Smooth muscle cell (in vitro differentiated cells): ENCODE measurements at regions not wholly inside any gene's neighbourhood (a gene's known extent, or its start where the extent isn't known, plus 50 kb on each side); places are given as distances from the start of the nearest gene placed in this dataset.

Source experiments
- DNase-seq: peaks from one replicate; lab custom pipeline; 2025; ENCODE audit not compliant: unreplicated experiment; lab: John Stamatoyannopoulos, UW
- H2AFZ ChIP-seq: fragments of 200-600 bp; sonication (generic); 2 replicates; pipeline ENCODE4 v1.6.0; 2016; ENCODE audit warnings: antibody characterized with exemption, low read depth, mild to moderate bottlenecking
- H3F3A ChIP-seq: fragments of 200-600 bp; sonication (generic); 2 replicates; pipeline ENCODE4 v1.6.0; 2017; ENCODE audit warnings: antibody characterized with exemption, low read depth
- H3K27ac ChIP-seq: fragments of 200-600 bp; sonication (generic); 2 replicates; pipeline ENCODE4 v1.5.1; 2016; ENCODE audit warnings: low read depth, mild to moderate bottlenecking
- H3K27me3 ChIP-seq: fragments of 200-600 bp; sonication (generic); 2 replicates; pipeline ENCODE4 v1.6.1; 2016; ENCODE audit warnings: low read depth, mild to moderate bottlenecking
- H3K36me3 ChIP-seq: fragments of 200-600 bp; sonication (generic); 2 replicates; pipeline ENCODE4 v1.5.1; 2016; ENCODE audit warnings: low read depth
- H3K4me1 ChIP-seq: fragments of 200-600 bp; sonication (generic); 2 replicates; pipeline ENCODE4 v1.5.1; 2016; ENCODE audit warnings: low read depth
- H3K4me2 ChIP-seq: fragments of 200-600 bp; sonication (generic); 2 replicates; pipeline ENCODE4 v1.6.0; 2016; ENCODE audit warnings: mild to moderate bottlenecking
- H3K4me3 ChIP-seq: fragments of 200-600 bp; sonication (generic); 2 replicates; pipeline ENCODE4 v1.5.1; 2016; ENCODE audit warnings: mild to moderate bottlenecking
- H3K79me2 ChIP-seq: fragments of 200-600 bp; sonication (generic); 2 replicates; pipeline ENCODE4 v1.6.0; 2016; ENCODE audit warnings: low read depth, mild to moderate bottlenecking
- H3K9ac ChIP-seq: fragments of 200-600 bp; sonication (generic); 2 replicates; pipeline ENCODE4 v1.6.0; 2016; ENCODE audit warnings: low read depth
- H3K9me3 ChIP-seq: fragments of 200-600 bp; sonication (generic); replicated peaks from 2 replicates; pipeline ENCODE4 v1.5.1; 2016; ENCODE audit warnings: low read depth
- H4K20me1 ChIP-seq: fragments of 200-600 bp; sonication (generic); 2 replicates; pipeline ENCODE4 v1.6.0; 2016; ENCODE audit warnings: low read depth
- CTCF ChIP-seq: fragments of 200-600 bp; sonication (generic); IDR thresholded peaks from 2 replicates; pipeline ENCODE4 v1.5.1; 2017; ENCODE audit warnings: borderline replicate concordance, mild to moderate bottlenecking, antibody characterized with exemption; ENCODE audit not compliant: insufficient read depth, poor library complexity, severe bottlenecking
- WGBS: methylation state at CpG from one replicate; pipeline ENCODE4 v1.1.7; 2016; ENCODE audit warnings: low lambda C conversion rate; 5-methylcytosine and 5-hydroxymethylcytosine counted together

DNA sequence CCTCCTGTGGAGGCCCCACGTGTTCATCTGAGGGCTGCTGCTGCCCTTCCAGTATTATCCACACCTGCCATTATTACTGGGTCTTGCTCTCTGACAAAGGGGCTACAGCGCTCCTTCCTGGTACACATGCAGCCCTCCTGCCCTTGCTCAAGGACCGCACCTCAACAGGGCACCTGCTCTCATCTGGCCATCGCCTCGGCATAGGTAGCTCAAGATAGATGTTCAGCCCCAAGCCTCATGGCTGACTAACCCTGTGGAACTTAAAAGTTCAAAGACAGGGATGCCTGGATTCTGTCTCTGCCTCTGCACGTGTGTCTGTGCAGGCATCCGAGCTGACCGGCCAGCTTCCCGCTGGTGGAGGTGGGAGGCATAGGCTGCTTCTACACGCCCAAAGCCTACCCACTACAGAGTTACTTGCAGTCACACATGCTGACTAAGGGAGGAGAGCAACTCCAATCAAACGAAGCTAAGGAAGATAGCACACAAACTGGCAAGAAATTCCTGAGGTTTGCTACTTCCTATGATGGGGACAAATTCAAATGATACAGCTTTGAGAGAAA is 152.5 kb upstream of the ATP10A start:
- WGBS: 70% methylated on average over 11 of the region's 11 CpGs
- Histone ChIP-seq H3K27me3 (no peaks in the 10 kb centered on the region), H3K4me3 (no peak overlapping the region), H3K4me2 (no peak overlapping the region), H3K9ac (no peak overlapping the region), H3K36me3 (no peaks in the 10 kb centered on the region), H3K9me3 (no peaks in the 10 kb centered on the region), H3K4me1 (no peaks in the 10 kb centered on the region), H2AFZ (no peak overlapping the region), H4K20me1 (no peaks in the 10 kb centered on the region), H3K79me2 (no peaks in the 10 kb centered on the region), H3F3A (no peaks in the 10 kb centered on the region), H3K27ac (no peak overlapping the region)
- no peak for DNase-seq
- no peak for TF ChIP-seq CTCF

- Histone ChIP-seq H3K4me1 (no peaks in the 10 kb centered on the region), H3K4me2 (no peak overlapping the region), H3K9ac (no peak overlapping the region), H3K9me3 (no peaks in the 10 kb centered on the region), H3K79me2 (no peaks in the 10 kb centered on the region), H3K27me3 (no peaks in the 10 kb centered on the region), H4K20me1 (no peaks in the 10 kb centered on the region), H3K27ac (no peak overlapping the region), H3K4me3 (no peak overlapping the region), H2AFZ (no peak overlapping the region), H3F3A (no peaks in the 10 kb centered on the region), H3K36me3 (no peaks in the 10 kb centered on the region)
- 66% methylated on average over 5 of the region's 5 CpGs for WGBS
- DNase-seq: no peak
- no peak for TF ChIP-seq CTCF
Measured at GRCh38 chr15:26013981-26014380, 150.9 kb upstream of the ATP10A start.

GRCh38 chr15:26011916-26012315 is 148.8 kb upstream of the ATP10A start:
- Histone ChIP-seq H3K27ac (no peak overlapping the region), H4K20me1 (no peaks in the 10 kb centered on the region), H3K9me3 (no peaks in the 10 kb centered on the region), H3K4me3 (no peak overlapping the region), H3F3A (no peaks in the 10 kb centered on the region), H3K4me2 (no peak overlapping the region), H3K27me3 (no peaks in the 10 kb centered on the region), H3K4me1 (no peaks in the 10 kb centered on the region), H3K36me3 (no peaks in the 10 kb centered on the region), H3K9ac (no peak overlapping the region), H3K79me2 (no peaks in the 10 kb centered on the region), H2AFZ (no peak overlapping the region)
- DNase-seq: no peak
- no peak for TF ChIP-seq CTCF
- 65% methylated on average over 3 of the region's 3 CpGs for WGBS

- no peaks in the 10 kb centered on the region for H3K4me1 ChIP-seq
- H3K27ac ChIP-seq: no peak overlapping the region
- H3K79me2 ChIP-seq: no peaks in the 10 kb centered on the region
- no peaks in the 10 kb centered on the region for H3K9me3 ChIP-seq
- no peaks in the 10 kb centered on the region for H4K20me1 ChIP-seq
- no peak for TF ChIP-seq CTCF
- no peaks in the 10 kb centered on the region for H3F3A ChIP-seq
- H2AFZ ChIP-seq: no peak overlapping the region
- no peak overlapping the region for H3K9ac ChIP-seq
- no peak overlapping the region for H3K4me2 ChIP-seq
- DNase-seq: no peak
- no peak overlapping the region for H3K4me3 ChIP-seq
- no peaks in the 10 kb centered on the region for H3K27me3 ChIP-seq
- no peaks in the 10 kb centered on the region for H3K36me3 ChIP-seq
- WGBS: 65% methylated on average over 6 of the region's 6 CpGs
Measured at GRCh38 chr15:26007151-26007550, 144.0 kb upstream of the ATP10A start.
